ENCODE measurements at regions not wholly inside any gene's neighbourhood (a gene's known extent, or its start where the extent isn't known, plus 50 kb on each side); places are given as distances from the start of the nearest gene placed in this dataset.
"Not testable (repeated sequence)": the region's sequence is repeated elsewhere in the genome, so short reads cannot be mapped to it uniquely, and the experiment has no call there.

GRCh38 chr17:71849783-71850768 is 270.7 kb upstream of the SOX9 start:
- no peak for DNase-seq

GRCh38 chr17:71850812-71851211 is 270.0 kb upstream of the SOX9 start:
- DNase-seq, result no peak

- no peak for DNase-seq
These were observed 265.8 kb upstream of the SOX9 start for GRCh38 chr17:71855010-71855409.

- DNase-seq, result no peak
These were observed 256.1 kb upstream of the SOX9 start for GRCh38 chr17:71864755-71865154.

- no peak for DNase-seq
These were observed 254.7 kb upstream of the SOX9 start for GRCh38 chr17:71866095-71866494.

- DNase-seq, result no peak
These were observed 251.5 kb upstream of the SOX9 start for GRCh38 chr17:71869293-71869692.

- DNase-seq, result no peak
These were observed 250.8 kb upstream of the SOX9 start for GRCh38 chr17:71869841-71870545.

GRCh38 chr17:71870546-71870862 is 250.3 kb upstream of the SOX9 start:
- DNase-seq, result no peak

GRCh38 chr17:71872843-71873485 is 247.9 kb upstream of the SOX9 start:
- DNase-seq, result no peak

GRCh38 chr17:71874773-71875172 is 246.0 kb upstream of the SOX9 start:
- DNase-seq, result not testable (repeated sequence)

- no peak for DNase-seq
These were observed 242.5 kb upstream of the SOX9 start for GRCh38 chr17:71878271-71878670.

GRCh38 chr17:71878998-71879397 is 241.8 kb upstream of the SOX9 start:
- DNase-seq, result no peak

- DNase-seq, result no peak
These were observed 239.8 kb upstream of the SOX9 start for GRCh38 chr17:71881041-71881440.

GRCh38 chr17:71881581-71881980 is 239.2 kb upstream of the SOX9 start:
- no peak for DNase-seq

- no peak for DNase-seq
These were observed 237.6 kb upstream of the SOX9 start for GRCh38 chr17:71883258-71883657.

- no peak for DNase-seq
These were observed 237.0 kb upstream of the SOX9 start for GRCh38 chr17:71883845-71884244.

GRCh38 chr17:71885662-71886061 is 235.2 kb upstream of the SOX9 start:
- no peak for DNase-seq

- DNase-seq, result no peak
These were observed 221.5 kb upstream of the SOX9 start for GRCh38 chr17:71899317-71899716.

GRCh38 chr17:71900621-71901229 is 220.1 kb upstream of the SOX9 start:
- no peak for DNase-seq

- DNase-seq, result no peak
These were observed 217.8 kb upstream of the SOX9 start for GRCh38 chr17:71902894-71903506.

- no peak for DNase-seq
These were observed 215.3 kb upstream of the SOX9 start for GRCh38 chr17:71905376-71906031.

- DNase-seq, result no peak
These were observed 211.7 kb upstream of the SOX9 start for GRCh38 chr17:71909155-71909554.

Measured in CD4-positive, alpha-beta T cell treated with Interleukin-4 for 4 hours (primary cell).